Muscle layer of duodenum (tissue), 2 donors: ENCODE measurements at regions not wholly inside any gene's neighbourhood (a gene's known extent, or its start where the extent isn't known, plus 50 kb on each side); places are given as distances from the start of the nearest gene placed in this dataset.

ENCODE experiments used
- H3K27ac ChIP-seq: one replicate; pipeline ENCODE4 v1.7.0; 2013; ENCODE audit warnings: mild to moderate bottlenecking, low read length
- H3K27me3 ChIP-seq: one replicate; pipeline ENCODE4 v1.7.0; 2013; ENCODE audit warnings: low read depth, mild to moderate bottlenecking, control low read depth, low read length
- H3K36me3 ChIP-seq, 2 donors: one replicate each; pipeline ENCODE4 v1.7.0; 2013; ENCODE audit warnings: low read length in 2 of 2, control low read depth in 1 of 2, mild to moderate bottlenecking in 1 of 2; ENCODE audit not compliant: insufficient read depth in 2 of 2, control insufficient read depth in 1 of 2
- H3K4me1 ChIP-seq, 2 donors: one replicate each; pipeline ENCODE4 v1.7.0; 2013; ENCODE audit warnings: low read length in 2 of 2, mild to moderate bottlenecking in 2 of 2, control low read depth in 1 of 2, moderate library complexity in 1 of 2; ENCODE audit not compliant: insufficient read depth in 2 of 2, control insufficient read depth in 1 of 2
- H3K4me3 ChIP-seq, 2 donors: one replicate each; pipeline ENCODE4 v1.7.0; 2013; ENCODE audit warnings: low read length in 2 of 2, low read depth in 1 of 2, mild to moderate bottlenecking in 1 of 2
- H3K9me3 ChIP-seq, 2 donors: one replicate each; pipeline ENCODE4 v1.7.0; 2013; ENCODE audit warnings: low read length in 2 of 2, control low read depth in 1 of 2, mild to moderate bottlenecking in 1 of 2; ENCODE audit not compliant: control insufficient read depth in 1 of 2
- donor health status: healthy.

- Histone ChIP-seq H3K27ac (no peak overlapping the region), H3K27me3 (no peaks in the 10 kb centered on the region), H3K4me1 (no peaks in the 10 kb centered on the region), H3K36me3 (no peaks in the 10 kb centered on the region), H3K4me3 (no peak overlapping the region), H3K9me3 (no peaks in the 10 kb centered on the region)
Measured at GRCh38 chr7:94195201-94195600, 191.0 kb upstream of the BET1 start.

- no peak overlapping the region for H3K27ac ChIP-seq
- no peaks in the 10 kb centered on the region for H3K4me1 ChIP-seq
- no peak overlapping the region for H3K4me3 ChIP-seq
- H3K36me3 ChIP-seq: no peaks in the 10 kb centered on the region
- no peaks in the 10 kb centered on the region for H3K9me3 ChIP-seq
- H3K27me3 ChIP-seq: no peaks in the 10 kb centered on the region
Measured at GRCh38 chr7:94195813-94196212, 191.7 kb upstream of the BET1 start.

- Histone ChIP-seq H3K27ac (no peak overlapping the region), H3K36me3 (no peaks in the 10 kb centered on the region), H3K9me3 (no peaks in the 10 kb centered on the region), H3K4me1 (no peaks in the 10 kb centered on the region), H3K27me3 (no peaks in the 10 kb centered on the region), H3K4me3 (no peak overlapping the region)
Measured at GRCh38 chr7:94205529-94205928, 189.2 kb upstream of the COL1A2 start.

GRCh38 chr7:94206295-94206694, 188.4 kb upstream of the COL1A2 start:
- no peaks in the 10 kb centered on the region for H3K9me3 ChIP-seq
- no peak overlapping the region for H3K4me3 ChIP-seq
- no peak overlapping the region for H3K27ac ChIP-seq
- H3K27me3 ChIP-seq: no peaks in the 10 kb centered on the region
- no peaks in the 10 kb centered on the region for H3K36me3 ChIP-seq
- H3K4me1 ChIP-seq: no peaks in the 10 kb centered on the region

- H3K9me3 ChIP-seq: no peaks in the 10 kb centered on the region
- no peaks in the 10 kb centered on the region for H3K4me1 ChIP-seq
- no peak overlapping the region for H3K4me3 ChIP-seq
- no peaks in the 10 kb centered on the region for H3K27me3 ChIP-seq
- H3K27ac ChIP-seq: no peak overlapping the region
- no peaks in the 10 kb centered on the region for H3K36me3 ChIP-seq
Measured at GRCh38 chr7:94212160-94212559, 182.5 kb upstream of the COL1A2 start.

- H3K9me3 ChIP-seq: no peaks in the 10 kb centered on the region
- no peak overlapping the region for H3K4me3 ChIP-seq
- H3K27ac ChIP-seq: no peak overlapping the region
- H3K36me3 ChIP-seq: no peaks in the 10 kb centered on the region
- H3K4me1 ChIP-seq: no peaks in the 10 kb centered on the region
- H3K27me3 ChIP-seq: no peaks in the 10 kb centered on the region
Measured at GRCh38 chr7:94216944-94217461, 177.7 kb upstream of the COL1A2 start.

GRCh38 chr7:94217766-94218165, 176.9 kb upstream of the COL1A2 start:
- Histone ChIP-seq H3K36me3 (no peaks in the 10 kb centered on the region), H3K27ac (no peak overlapping the region), H3K9me3 (no peaks in the 10 kb centered on the region), H3K4me3 (no peak overlapping the region), H3K4me1 (no peaks in the 10 kb centered on the region), H3K27me3 (no peaks in the 10 kb centered on the region)

- Histone ChIP-seq H3K4me3 (no peak overlapping the region), H3K27ac (no peak overlapping the region)
Measured at GRCh38 chr7:94222516-94222915, 172.2 kb upstream of the COL1A2 start.

GRCh38 chr7:94223375-94224084, 171.2 kb upstream of the COL1A2 start:
- Histone ChIP-seq H3K36me3 (no peaks in the 10 kb centered on the region), H3K4me3 (no peak overlapping the region), H3K9me3 (no peaks in the 10 kb centered on the region), H3K4me1 (no peaks in the 10 kb centered on the region), H3K27me3 (no peaks in the 10 kb centered on the region), H3K27ac (no peak overlapping the region)

More at GRCh38 chr7:94222516-94222915, 172.2 kb upstream of the COL1A2 start:
- H3K9me3 ChIP-seq: no peaks in the 10 kb centered on the region
- H3K4me1 ChIP-seq: no peaks in the 10 kb centered on the region
- no peaks in the 10 kb centered on the region for H3K27me3 ChIP-seq
- no peaks in the 10 kb centered on the region for H3K36me3 ChIP-seq

GRCh38 chr7:94228223-94228622, 166.5 kb upstream of the COL1A2 start:
- no peaks in the 10 kb centered on the region for H3K36me3 ChIP-seq

GRCh38 chr7:94228678-94229077, 166.0 kb upstream of the COL1A2 start:
- H3K27me3 ChIP-seq: no peaks in the 10 kb centered on the region
- H3K27ac ChIP-seq: no peak overlapping the region
- H3K36me3 ChIP-seq: no peaks in the 10 kb centered on the region
- H3K4me3 ChIP-seq: no peak overlapping the region
- H3K9me3 ChIP-seq: no peaks in the 10 kb centered on the region
- H3K4me1 ChIP-seq: no peaks in the 10 kb centered on the region

More at GRCh38 chr7:94228223-94228622, 166.5 kb upstream of the COL1A2 start:
- Histone ChIP-seq H3K4me1 (no peaks in the 10 kb centered on the region), H3K9me3 (no peaks in the 10 kb centered on the region), H3K4me3 (no peak overlapping the region), H3K27me3 (no peaks in the 10 kb centered on the region), H3K27ac (no peak overlapping the region)

GRCh38 chr7:94231305-94231704, 163.4 kb upstream of the COL1A2 start:
- Histone ChIP-seq H3K27me3 (no peaks in the 10 kb centered on the region), H3K36me3 (no peaks in the 10 kb centered on the region), H3K27ac (no peak overlapping the region), H3K9me3 (no peaks in the 10 kb centered on the region), H3K4me1 (no peaks in the 10 kb centered on the region), H3K4me3 (no peak overlapping the region)
